ENCODE measurements at regions not wholly inside any gene's neighbourhood (a gene's known extent, or its start where the extent isn't known, plus 50 kb on each side); places are given as distances from the start of the nearest gene placed in this dataset.

- TF ChIP-seq SIX5 (IDR thresholded peaks at IDR 0.05; ENCODE audit: low read depth, low read length, severe bottlenecking) (no peak), SPI1 (IDR thresholded peaks at IDR 0.05; ENCODE audit: borderline replicate concordance, insufficient read depth, low read depth, low read length) (no peak), KDM1A (IDR thresholded peaks at IDR 0.05; ENCODE audit: borderline replicate concordance) (no peak), USF2 (IDR thresholded peaks at IDR 0.05; ENCODE audit: borderline replicate concordance, low read depth, low read length) (no peak), STAT1 (conservative IDR thresholded peaks at IDR 0.05) (no peak), TAF1 (IDR thresholded peaks at IDR 0.05; ENCODE audit: borderline replicate concordance, low read depth, low read length) (no peak), CTCF (IDR thresholded peaks at IDR 0.05 in 2 of 3, conservative IDR thresholded peaks at IDR 0.05 in 1 of 3; ENCODE audit: control insufficient read depth in 2 of 3, extremely low read depth in 1 of 3, insufficient read depth in 1 of 3, low read depth in 3 of 3, low read length in 3 of 3) (no peak), SUZ12 (IDR thresholded peaks at IDR 0.05; ENCODE audit: unreplicated experiment) (no peak), REST (IDR thresholded peaks at IDR 0.05; ENCODE audit: low read depth, low read length) (no peak), JUND (IDR thresholded peaks at IDR 0.05; ENCODE audit: low read depth, low read length) (no peak), SIN3A (IDR thresholded peaks at IDR 0.05; ENCODE audit: low read depth, low read length) (no peak)
Observed at GRCh38 chr1:57638239-57638638, 214.4 kb upstream of the DAB1 start.

All from GM12878 (cell line).